Adrenal gland (tissue), 9 donors: ENCODE measurements at regions not wholly inside any gene's neighbourhood (a gene's known extent, or its start where the extent isn't known, plus 50 kb on each side); places are given as distances from the start of the nearest gene placed in this dataset.
"Not testable (repeated sequence)": the region's sequence is repeated elsewhere in the genome, so short reads cannot be mapped to it uniquely, and the experiment has no call there.

ENCODE experiments used
- DNase-seq, 7 donors: peaks; one replicate each; pipeline ENCODE4 v3.0.0-alpha.2; 2019 to 2020
- H3K27ac ChIP-seq, 5 donors: fragments of 200-600 bp; sonication (generic) in 4 of 5; 1 replicate in 3 of 5; 2 replicates in 2 of 5; pipeline versions ENCODE4 v1.5.1 to v1.8.0; 2016 to 2020; ENCODE audit warnings: mild to moderate bottlenecking in 1 of 5
- H3K27me3 ChIP-seq: fragments of 200-600 bp; 2 replicates; pipeline ENCODE4 v1.8.0; 2021
- H3K36me3 ChIP-seq, 2 donors: fragments of 200-600 bp; replicated peaks in 1 of 2; 1 replicate in 1 of 2; 2 replicates in 1 of 2; pipeline versions ENCODE4 v1.5.1 to v1.8.0; 2018 to 2022
- H3K4me1 ChIP-seq, 2 donors: fragments of 200-600 bp; replicated peaks in 1 of 2; 1 replicate in 1 of 2; 2 replicates in 1 of 2; pipeline versions ENCODE4 v1.5.1 to v1.8.0; 2018 to 2021
- H3K4me3 ChIP-seq, 4 donors: fragments of 200-600 bp; sonication (generic) in 3 of 4; one replicate each; pipeline ENCODE4 v1.5.1; 2016 to 2018
- H3K9me3 ChIP-seq, 3 donors: fragments of 200-600 bp; sonication (generic) in 1 of 3; replicated peaks in 1 of 3; 1 replicate in 2 of 3; 2 replicates in 1 of 3; pipeline versions ENCODE4 v1.5.1 to v1.8.0; 2016 to 2021
- CTCF ChIP-seq, 6 experiments: fragments of 450-650 bp in 4 of 6; fragments of 200-600 bp in 2 of 6; sonication (generic) in 1 of 6; IDR thresholded peaks; 1 replicate in 5 of 6; 2 replicates in 1 of 6; pipeline versions ENCODE4 v1.5.1 to v1.8.0; 2016 to 2021; ENCODE audit warnings: antibody characterized with exemption in 6 of 6, mild to moderate bottlenecking in 2 of 6, moderate library complexity in 1 of 6
- POLR2A ChIP-seq, 2 donors: fragments of 450-650 bp; IDR thresholded peaks; one replicate each; pipeline ENCODE4 v1.6.1; 2017; ENCODE audit warnings: antibody characterized with exemption in 2 of 2, mild to moderate bottlenecking in 2 of 2, moderate library complexity in 1 of 2
- WGBS, 4 donors: extraction: QIAGEN DNeasy Blood & Tissue Kit in 2 of 4; methylation state at CpG; one replicate each; pipeline versions ENCODE4 v1.1.5 to v1.1.7; 2013 to 2017; 5-methylcytosine and 5-hydroxymethylcytosine counted together
- intact Hi-C, 2 donors: fragments of 100-400 bp; cut with DNase I; formaldehyde crosslinking; loops; one replicate each; pipeline versions ENCODE4 v1.14.1 to v1.15.0; 2022 to 2023
- donor health status: healthy with polysubstance abuse.
- donor health status: Bipolar disorder and iron deficiency.
- donor health status: DM: yes; HTN: yes; CAD: no.
- donor health status: DM: no; HTN: no; CAD: no.
- donor health status: DM: no; HTN: no; CAD: no.

DNA sequence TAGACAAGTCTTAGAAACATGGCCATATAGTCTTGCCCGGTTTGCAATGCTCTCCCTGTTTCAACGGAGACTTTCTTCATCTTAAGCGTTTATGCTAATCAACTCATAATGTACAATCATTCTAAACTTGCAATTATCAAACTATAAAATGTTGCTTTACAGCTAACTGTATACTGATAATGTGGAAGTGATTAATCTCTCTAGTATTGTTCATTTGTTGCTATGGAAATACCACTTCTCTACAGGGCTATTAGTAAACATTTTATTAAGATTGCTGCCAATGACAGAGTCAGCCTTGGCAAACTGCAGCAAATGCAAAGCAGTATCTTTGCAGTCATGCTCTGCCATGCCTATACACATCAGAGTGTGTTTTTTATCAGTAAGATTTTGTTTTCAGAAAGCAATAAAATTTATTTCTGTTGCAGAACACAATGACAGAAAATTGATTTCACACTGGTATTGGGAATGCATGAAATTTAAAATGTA, 1201.8 kb upstream of the CDH2 start:
- Histone ChIP-seq H3K4me1 (no peaks in the 10 kb centered on the region), H3K27me3 (no peaks in the 10 kb centered on the region), H3K9me3 (no peaks in the 10 kb centered on the region), H3K36me3 (no peaks in the 10 kb centered on the region), H3K4me3 (no peak overlapping the region), H3K27ac (no peak overlapping the region)
- 82 to 91% (median 87%) methylated on average over 3 of the region's 3 CpGs for WGBS, 4 donors
- intact Hi-C loops = no loop called here
- DNase-seq = no peak
- TF ChIP-seq POLR2A (IDR thresholded peaks at IDR 0.05) (no peak), CTCF (IDR thresholded peaks at IDR 0.05) (no peak)

DNA sequence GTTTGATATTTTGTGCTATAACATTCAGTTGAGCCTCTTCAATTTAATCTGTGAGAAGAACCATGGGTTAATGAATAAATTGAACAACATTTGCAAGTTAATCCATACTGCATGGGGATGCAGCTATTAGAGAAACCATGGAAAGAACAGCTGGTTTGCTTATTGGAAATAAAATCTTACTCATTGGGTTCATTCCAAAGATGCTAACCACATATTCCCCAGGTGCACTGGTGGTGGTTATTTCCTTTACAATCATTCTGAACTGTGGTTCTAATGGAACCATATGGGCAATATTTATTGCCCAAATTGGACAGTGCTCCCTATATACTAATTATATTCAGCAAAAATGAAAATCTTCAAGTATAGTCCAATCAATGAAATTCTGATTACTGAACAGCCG, 1200.4 kb upstream of the CDH2 start:
- H3K27me3 ChIP-seq = no peaks in the 10 kb centered on the region
- TF ChIP-seq CTCF (IDR thresholded peaks at IDR 0.05) (no peak), POLR2A (IDR thresholded peaks at IDR 0.05) (no peak)
- H3K36me3 ChIP-seq = no peaks in the 10 kb centered on the region
- no peak overlapping the region for H3K27ac ChIP-seq
- no peak for DNase-seq
- no peaks in the 10 kb centered on the region for H3K4me1 ChIP-seq
- 84 to 94% (median 87%) methylated on average over 1 of the region's 1 CpG for WGBS, 4 donors
- no peaks in the 10 kb centered on the region for H3K9me3 ChIP-seq
- no peak overlapping the region for H3K4me3 ChIP-seq
- intact Hi-C loops = no loop called here

DNA sequence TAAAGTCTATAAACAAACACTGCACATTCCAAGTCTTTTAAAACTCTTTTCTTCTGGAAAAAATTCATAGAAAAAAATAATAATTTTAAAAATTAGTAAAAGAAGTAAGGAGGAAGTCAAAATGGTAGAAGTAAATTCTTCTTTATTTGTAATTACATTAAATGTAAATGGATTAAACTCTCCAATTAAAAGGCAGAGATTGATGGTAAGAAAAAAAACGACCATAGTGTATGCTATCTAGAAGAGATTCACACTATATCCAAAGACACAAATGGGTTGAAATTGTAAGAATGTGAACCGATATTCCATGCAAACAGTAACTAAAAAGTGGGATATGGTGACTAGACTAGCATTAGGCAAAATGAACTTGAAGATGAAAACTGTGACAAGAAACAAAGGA, 1196.1 kb upstream of the CDH2 start:
- H3K9me3 ChIP-seq = peaks cover 0 to under 1% (median 0%) of the 10 kb centered on the region in 3 donors
- TF ChIP-seq CTCF (IDR thresholded peaks at IDR 0.05) (no peak), POLR2A (IDR thresholded peaks at IDR 0.05) (no peak)
- intact Hi-C loops = no loop called here
- WGBS, 4 donors = 52 to 66% (median 61%) methylated on average over 2 of the region's 2 CpGs
- no peaks in the 10 kb centered on the region for H3K27me3 ChIP-seq
- no peaks in the 10 kb centered on the region for H3K4me1 ChIP-seq
- no peak overlapping the region for H3K27ac ChIP-seq
- no peak overlapping the region for H3K4me3 ChIP-seq
- no peaks in the 10 kb centered on the region for H3K36me3 ChIP-seq
- no peak for DNase-seq

DNA sequence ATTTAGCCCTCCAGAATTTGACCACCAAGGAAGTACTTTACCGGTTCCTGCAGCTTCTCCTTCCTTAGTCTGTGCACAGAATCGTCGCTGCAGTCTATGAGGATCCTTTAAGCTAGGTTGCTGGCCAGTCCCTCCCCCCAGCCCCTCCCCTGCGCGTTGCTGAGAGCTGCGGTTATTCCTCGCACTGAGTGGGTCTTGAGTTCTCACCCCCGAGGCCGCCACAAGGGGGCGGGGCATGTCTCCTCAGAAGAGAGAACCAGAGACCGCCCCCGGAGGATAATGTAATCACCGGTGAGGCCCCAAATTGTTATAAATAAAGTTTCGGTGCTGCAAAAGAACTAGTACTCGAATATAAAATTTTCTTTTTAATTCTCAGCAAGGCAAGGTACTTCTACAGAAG, 1184.9 kb upstream of the CDH2 start:
- no peak overlapping the region for H3K27ac ChIP-seq
- TF ChIP-seq POLR2A (IDR thresholded peaks at IDR 0.05) = no peak
- no peak for TF ChIP-seq CTCF (IDR thresholded peaks at IDR 0.05)
- H3K36me3 ChIP-seq = no peaks in the 10 kb centered on the region
- no peak overlapping the region for H3K4me3 ChIP-seq
- WGBS, 4 donors = 86 to 91% (median 87%) methylated on average over 15 of the region's 15 CpGs
- no peaks in the 10 kb centered on the region for H3K27me3 ChIP-seq
- DNase-seq = no peak
- no peaks in the 10 kb centered on the region for H3K4me1 ChIP-seq
- intact Hi-C loops = no loop called here
- H3K9me3 ChIP-seq = no peaks in the 10 kb centered on the region

GRCh38 chr18:29360659-29361058, 1183.7 kb upstream of the CDH2 start:
- H3K9me3 ChIP-seq, H3K4me1 ChIP-seq, DNase-seq, H3K4me3 ChIP-seq, H3K36me3 ChIP-seq, H3K27me3 ChIP-seq, intact Hi-C loops, H3K27ac ChIP-seq: not testable (repeated sequence)
- 64 to 77% (median 69%) methylated on average over 4 of the region's 4 CpGs for WGBS, 4 donors

GRCh38 chr18:29359222-29359621, 1182.3 kb upstream of the CDH2 start:
- H3K36me3 ChIP-seq, intact Hi-C loops, H3K9me3 ChIP-seq, H3K27ac ChIP-seq, H3K4me1 ChIP-seq, H3K27me3 ChIP-seq, DNase-seq, H3K4me3 ChIP-seq: not testable (repeated sequence)
